Endothelial cell of umbilical vein (primary cell): ENCODE measurements at regions not wholly inside any gene's neighbourhood (a gene's known extent, or its start where the extent isn't known, plus 50 kb on each side); places are given as distances from the start of the nearest gene placed in this dataset.
A peak's percentile ranks its signal among the peaks of the same experiment; 100 is the strongest.

ENCODE experiments used
- EZH2 ChIP-seq: IDR thresholded peaks from 2 replicates; pipeline ENCODE4 v1.6.1; 2012; ENCODE audit warnings: borderline replicate concordance, low read depth, mild to moderate bottlenecking, moderate library complexity, low read length, inconsistent platforms; ENCODE audit not compliant: severe bottlenecking
- FOS ChIP-seq: IDR thresholded peaks from 2 replicates; pipeline ENCODE4 v1.6.1; 2011; ENCODE audit warnings: mild to moderate bottlenecking, low read length, moderate library complexity, borderline replicate concordance; ENCODE audit not compliant: insufficient read depth
- GATA2 ChIP-seq: IDR thresholded peaks from 2 replicates; pipeline ENCODE4 v1.7.0; 2011; ENCODE audit warnings: low read depth, mild to moderate bottlenecking, moderate library complexity, mixed read lengths, low read length; ENCODE audit not compliant: insufficient read length, insufficient read depth
- MYC ChIP-seq: IDR thresholded peaks from one replicate; pipeline ENCODE4 v1.6.1; 2011; ENCODE audit warnings: mild to moderate bottlenecking, low read depth, low read length
- POLR2A ChIP-seq: IDR thresholded peaks from 2 replicates; pipeline ENCODE4 v1.6.1; 2012; ENCODE audit warnings: low read depth, mild to moderate bottlenecking, control low read depth, low read length
- POLR2AphosphoS5 ChIP-seq: IDR thresholded peaks from 2 replicates; pipeline ENCODE4 v1.6.1; 2012; ENCODE audit warnings: low read depth, mild to moderate bottlenecking, control low read depth, low read length, moderate library complexity; ENCODE audit not compliant: insufficient read depth
- TF ChIP-seq, protein P1 (sequence below), 2 donors: IDR thresholded peaks; 1 replicate in 1 of 2; 2 replicates in 1 of 2; pipeline ENCODE4 v1.5.1; 2011; ENCODE audit warnings: low read length in 2 of 2, mild to moderate bottlenecking in 2 of 2, moderate library complexity in 2 of 2, control low read depth in 1 of 2, inconsistent platforms in 1 of 2, low read depth in 1 of 2; ENCODE audit not compliant: insufficient read depth in 1 of 2; ENCODE audit errors: extremely low read depth in 1 of 2
- TF ChIP-seq, protein P2 (sequence below): IDR thresholded peaks from 2 replicates; pipeline ENCODE4 v1.6.1; 2011; ENCODE audit not compliant: insufficient read depth, insufficient read length

DNA sequence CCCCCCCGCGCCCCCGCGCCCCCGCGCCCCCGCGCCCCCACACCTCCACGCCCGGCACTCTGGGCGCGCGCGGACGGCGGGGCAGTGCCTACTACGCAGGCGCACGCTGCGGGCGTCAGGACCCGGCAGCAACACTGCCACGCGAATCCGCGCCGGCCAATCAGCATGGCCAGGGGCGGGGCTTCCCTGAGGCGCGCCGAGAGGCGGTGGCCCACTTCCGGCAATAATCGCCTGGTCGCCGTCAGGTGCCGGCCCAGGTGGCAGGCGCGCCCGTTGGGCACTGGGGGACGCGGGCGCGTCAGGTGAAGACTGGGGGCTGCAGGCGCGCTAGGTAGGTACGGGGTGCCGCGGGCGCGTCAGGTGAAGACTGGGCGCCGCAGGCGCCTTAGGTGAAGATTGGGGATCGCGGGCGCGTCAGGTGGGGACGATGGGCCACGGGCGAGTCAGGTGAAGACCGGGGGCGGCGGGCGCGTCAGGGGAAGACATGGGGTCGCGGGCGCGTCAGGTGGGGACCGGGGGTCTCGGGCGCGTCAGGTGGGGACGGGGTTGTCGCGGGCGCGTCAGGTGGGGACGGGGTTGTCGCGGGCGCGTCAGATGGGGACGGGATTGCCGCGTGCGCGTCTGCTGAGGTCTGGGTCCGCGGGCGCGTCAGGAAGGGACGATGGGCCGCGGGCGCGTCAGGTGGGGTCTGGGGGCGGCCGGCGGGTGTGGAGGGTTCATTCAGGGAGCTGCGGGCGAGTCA is 219.1 kb downstream of the RTP5 start:
- TF ChIP-seq POLR2AphosphoS5: peak; percentile 56
- TF ChIP-seq, protein P1, sequence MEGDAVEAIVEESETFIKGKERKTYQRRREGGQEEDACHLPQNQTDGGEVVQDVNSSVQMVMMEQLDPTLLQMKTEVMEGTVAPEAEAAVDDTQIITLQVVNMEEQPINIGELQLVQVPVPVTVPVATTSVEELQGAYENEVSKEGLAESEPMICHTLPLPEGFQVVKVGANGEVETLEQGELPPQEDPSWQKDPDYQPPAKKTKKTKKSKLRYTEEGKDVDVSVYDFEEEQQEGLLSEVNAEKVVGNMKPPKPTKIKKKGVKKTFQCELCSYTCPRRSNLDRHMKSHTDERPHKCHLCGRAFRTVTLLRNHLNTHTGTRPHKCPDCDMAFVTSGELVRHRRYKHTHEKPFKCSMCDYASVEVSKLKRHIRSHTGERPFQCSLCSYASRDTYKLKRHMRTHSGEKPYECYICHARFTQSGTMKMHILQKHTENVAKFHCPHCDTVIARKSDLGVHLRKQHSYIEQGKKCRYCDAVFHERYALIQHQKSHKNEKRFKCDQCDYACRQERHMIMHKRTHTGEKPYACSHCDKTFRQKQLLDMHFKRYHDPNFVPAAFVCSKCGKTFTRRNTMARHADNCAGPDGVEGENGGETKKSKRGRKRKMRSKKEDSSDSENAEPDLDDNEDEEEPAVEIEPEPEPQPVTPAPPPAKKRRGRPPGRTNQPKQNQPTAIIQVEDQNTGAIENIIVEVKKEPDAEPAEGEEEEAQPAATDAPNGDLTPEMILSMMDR (IDR thresholded peaks at IDR 0.05; ENCODE audit: extremely low read depth in 1 of 2, insufficient read depth in 1 of 2, low read depth in 1 of 2, low read length in 2 of 2): no peak
- TF ChIP-seq, protein P2, sequence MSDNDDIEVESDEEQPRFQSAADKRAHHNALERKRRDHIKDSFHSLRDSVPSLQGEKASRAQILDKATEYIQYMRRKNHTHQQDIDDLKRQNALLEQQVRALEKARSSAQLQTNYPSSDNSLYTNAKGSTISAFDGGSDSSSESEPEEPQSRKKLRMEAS: peak; percentile 33
- no peak for TF ChIP-seq EZH2
- TF ChIP-seq POLR2A: peak; percentile 18
- no peak for TF ChIP-seq FOS
- TF ChIP-seq GATA2: no peak
- TF ChIP-seq MYC: no peak
